ENCODE measurements at regions not wholly inside any gene's neighbourhood (a gene's known extent, or its start where the extent isn't known, plus 50 kb on each side); places are given as distances from the start of the nearest gene placed in this dataset.

DNA sequence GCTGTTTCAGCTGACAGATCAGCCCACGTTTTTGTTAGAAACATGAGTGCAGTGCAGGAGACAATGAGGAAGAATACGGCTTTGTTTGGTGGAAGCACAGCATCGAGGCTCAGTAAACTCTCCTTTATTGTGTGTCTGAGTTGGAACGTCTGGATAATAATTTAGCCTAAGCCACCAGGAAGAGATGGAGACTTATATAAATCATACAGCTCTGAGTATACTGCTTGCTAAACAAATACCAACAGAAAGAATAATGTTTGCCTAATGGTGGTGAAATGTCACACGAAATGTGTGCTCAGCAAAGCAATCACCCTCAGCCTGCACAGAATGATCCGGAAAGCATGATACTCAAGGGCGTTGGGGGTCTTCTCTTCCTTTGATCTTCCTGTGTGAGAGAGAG is 664.1 kb upstream of the ADARB2 start:
- Mint-ChIP-seq H3K36me3 (ENCODE audit: low read depth) (no peaks in the 10 kb centered on the region), H3K27ac (no peak overlapping the region), H3K4me1 (no peaks in the 10 kb centered on the region), H3K9me3 (no peaks in the 10 kb centered on the region), H3K4me3 (no peak overlapping the region), H3K27me3 (ENCODE audit: insufficient read depth, low read depth, poor library complexity) (peaks cover 2% of the 10 kb centered on the region)
- no peaks in the 10 kb centered on the region for H4K20me1 ChIP-seq (replicated peaks; ENCODE audit: insufficient read depth)
- ATAC-seq: no peak
- H3K27ac ChIP-seq (ENCODE audit: low read depth): no peak overlapping the region
- H3K9me2 ChIP-seq (ENCODE audit: insufficient read depth): no peaks in the 10 kb centered on the region; the same call in 1 of the 2 replicates
- no peaks in the 10 kb centered on the region for H3K79me2 ChIP-seq (replicated peaks; ENCODE audit: insufficient read depth)
- no peaks in the 10 kb centered on the region for H3K36me3 ChIP-seq (ENCODE audit: insufficient read depth)
- H3K4me1 ChIP-seq (ENCODE audit: insufficient read depth): no peaks in the 10 kb centered on the region
- no peak overlapping the region for H3K4me3 ChIP-seq
- H3F3A ChIP-seq (replicated peaks; ENCODE audit: low read depth): no peaks in the 10 kb centered on the region
- DNase-seq (ENCODE audit: low spot score): no peak
- H2AFZ ChIP-seq: no peak overlapping the region
- no peak overlapping the region for H3K4me2 ChIP-seq
- TF ChIP-seq NANOG (IDR thresholded peaks at IDR 0.05; ENCODE audit: borderline replicate concordance) (no peak), ZNF462 (CRISPR knock-in tag; IDR thresholded peaks at IDR 0.05) (no peak), POLR2AphosphoS5 (IDR thresholded peaks at IDR 0.05; ENCODE audit: low read depth) (no peak), REST (IDR thresholded peaks at IDR 0.05; ENCODE audit: unreplicated experiment) (no peak), STAT1 (IDR thresholded peaks at IDR 0.05; ENCODE audit: unreplicated experiment) (no peak), ZNF114 (CRISPR knock-in tag; IDR thresholded peaks at IDR 0.05) (no peak), ETS1 (IDR thresholded peaks at IDR 0.05) (no peak), ZNF331 (CRISPR knock-in tag; IDR thresholded peaks at IDR 0.05; ENCODE audit: low read depth) (no peak), EZH2phosphoT487 (IDR thresholded peaks at IDR 0.05; ENCODE audit: unreplicated experiment) (no peak), JUNB (IDR thresholded peaks at IDR 0.05; ENCODE audit: unreplicated experiment) (no peak), EZH2 (IDR thresholded peaks at IDR 0.05; ENCODE audit: low read depth, unreplicated experiment) (no peak), CREB1 (CRISPR knock-in tag; IDR thresholded peaks at IDR 0.05; ENCODE audit: low read depth) (no peak)
- TF ChIP-seq, protein P1, sequence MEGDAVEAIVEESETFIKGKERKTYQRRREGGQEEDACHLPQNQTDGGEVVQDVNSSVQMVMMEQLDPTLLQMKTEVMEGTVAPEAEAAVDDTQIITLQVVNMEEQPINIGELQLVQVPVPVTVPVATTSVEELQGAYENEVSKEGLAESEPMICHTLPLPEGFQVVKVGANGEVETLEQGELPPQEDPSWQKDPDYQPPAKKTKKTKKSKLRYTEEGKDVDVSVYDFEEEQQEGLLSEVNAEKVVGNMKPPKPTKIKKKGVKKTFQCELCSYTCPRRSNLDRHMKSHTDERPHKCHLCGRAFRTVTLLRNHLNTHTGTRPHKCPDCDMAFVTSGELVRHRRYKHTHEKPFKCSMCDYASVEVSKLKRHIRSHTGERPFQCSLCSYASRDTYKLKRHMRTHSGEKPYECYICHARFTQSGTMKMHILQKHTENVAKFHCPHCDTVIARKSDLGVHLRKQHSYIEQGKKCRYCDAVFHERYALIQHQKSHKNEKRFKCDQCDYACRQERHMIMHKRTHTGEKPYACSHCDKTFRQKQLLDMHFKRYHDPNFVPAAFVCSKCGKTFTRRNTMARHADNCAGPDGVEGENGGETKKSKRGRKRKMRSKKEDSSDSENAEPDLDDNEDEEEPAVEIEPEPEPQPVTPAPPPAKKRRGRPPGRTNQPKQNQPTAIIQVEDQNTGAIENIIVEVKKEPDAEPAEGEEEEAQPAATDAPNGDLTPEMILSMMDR (conservative IDR thresholded peaks at IDR 0.05; ENCODE audit: low read depth in 2 of 2): no peak
- H3K27me3 ChIP-seq (ENCODE audit: insufficient read depth): no peaks in the 10 kb centered on the region
